Spleen (tissue), 7 donors: ENCODE measurements at regions not wholly inside any gene's neighbourhood (a gene's known extent, or its start where the extent isn't known, plus 50 kb on each side); places are given as distances from the start of the nearest gene placed in this dataset.

Experiments used
- POLR2AphosphoS5 ChIP-seq, 3 donors: sonication (generic); formaldehyde crosslinking; IDR thresholded peaks; one replicate each; pipeline ENCODE4 v1.5.1; 2017; ENCODE audit warnings: antibody characterized with exemption in 3 of 3
- TF ChIP-seq, protein P1 (sequence below), 11 experiments: fragments of 200-600 bp in 7 of 11; fragments of 450-650 bp in 4 of 11; sonication (generic) in 4 of 11; IDR thresholded peaks in 8 of 11; conservative IDR thresholded peaks in 3 of 11; 1 replicate in 7 of 11; 2 replicates in 4 of 11; pipeline versions ENCODE4 v1.4.0 to v1.8.0; 2016 to 2021; ENCODE audit warnings: antibody characterized with exemption in 11 of 11, inconsistent platforms in 4 of 11, mild to moderate bottlenecking in 1 of 11
- donor health status: DM: no; HTN: no; CAD: no; lungs with moderate emphysema.
- donor health status: DM: no; HTN: no; CAD: no.
- donor health status: DM: no; HTN: no; CAD: no.

DNA sequence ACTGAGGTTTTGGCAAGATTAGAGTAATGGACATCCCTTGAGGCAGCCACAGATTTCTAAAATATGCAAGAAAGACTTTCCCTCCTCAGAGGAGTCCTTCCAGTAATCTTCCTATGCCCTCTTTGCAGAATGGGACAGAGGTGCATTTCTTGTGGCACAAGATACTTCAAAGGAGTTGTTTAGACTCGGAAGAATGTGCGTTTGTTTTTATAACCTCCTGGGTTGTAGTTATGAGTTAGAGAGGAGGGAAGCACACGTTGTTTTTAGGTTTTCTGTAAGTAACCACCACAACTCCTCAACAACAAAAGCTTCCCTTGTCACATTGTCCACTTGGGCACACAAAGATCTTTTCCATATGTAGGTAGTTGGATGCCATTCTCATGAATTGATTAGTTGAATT is 78.1 kb upstream of the GLI3 start:
- no peak for TF ChIP-seq POLR2AphosphoS5 (IDR thresholded peaks at IDR 0.05)
- TF ChIP-seq, protein P1, sequence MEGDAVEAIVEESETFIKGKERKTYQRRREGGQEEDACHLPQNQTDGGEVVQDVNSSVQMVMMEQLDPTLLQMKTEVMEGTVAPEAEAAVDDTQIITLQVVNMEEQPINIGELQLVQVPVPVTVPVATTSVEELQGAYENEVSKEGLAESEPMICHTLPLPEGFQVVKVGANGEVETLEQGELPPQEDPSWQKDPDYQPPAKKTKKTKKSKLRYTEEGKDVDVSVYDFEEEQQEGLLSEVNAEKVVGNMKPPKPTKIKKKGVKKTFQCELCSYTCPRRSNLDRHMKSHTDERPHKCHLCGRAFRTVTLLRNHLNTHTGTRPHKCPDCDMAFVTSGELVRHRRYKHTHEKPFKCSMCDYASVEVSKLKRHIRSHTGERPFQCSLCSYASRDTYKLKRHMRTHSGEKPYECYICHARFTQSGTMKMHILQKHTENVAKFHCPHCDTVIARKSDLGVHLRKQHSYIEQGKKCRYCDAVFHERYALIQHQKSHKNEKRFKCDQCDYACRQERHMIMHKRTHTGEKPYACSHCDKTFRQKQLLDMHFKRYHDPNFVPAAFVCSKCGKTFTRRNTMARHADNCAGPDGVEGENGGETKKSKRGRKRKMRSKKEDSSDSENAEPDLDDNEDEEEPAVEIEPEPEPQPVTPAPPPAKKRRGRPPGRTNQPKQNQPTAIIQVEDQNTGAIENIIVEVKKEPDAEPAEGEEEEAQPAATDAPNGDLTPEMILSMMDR (IDR thresholded peaks at IDR 0.05 in 8 of 11, conservative IDR thresholded peaks at IDR 0.05 in 3 of 11): no peak
